ENCODE measurements at regions not wholly inside any gene's neighbourhood (a gene's known extent, or its start where the extent isn't known, plus 50 kb on each side); places are given as distances from the start of the nearest gene placed in this dataset.

GRCh38 chr1:147077936-147078605 lies 94.2 kb downstream of the PRKAB2 start:
- no peak overlapping the region for H3K4me3 ChIP-seq (ENCODE audit: low read length)
- TF ChIP-seq, protein P1, sequence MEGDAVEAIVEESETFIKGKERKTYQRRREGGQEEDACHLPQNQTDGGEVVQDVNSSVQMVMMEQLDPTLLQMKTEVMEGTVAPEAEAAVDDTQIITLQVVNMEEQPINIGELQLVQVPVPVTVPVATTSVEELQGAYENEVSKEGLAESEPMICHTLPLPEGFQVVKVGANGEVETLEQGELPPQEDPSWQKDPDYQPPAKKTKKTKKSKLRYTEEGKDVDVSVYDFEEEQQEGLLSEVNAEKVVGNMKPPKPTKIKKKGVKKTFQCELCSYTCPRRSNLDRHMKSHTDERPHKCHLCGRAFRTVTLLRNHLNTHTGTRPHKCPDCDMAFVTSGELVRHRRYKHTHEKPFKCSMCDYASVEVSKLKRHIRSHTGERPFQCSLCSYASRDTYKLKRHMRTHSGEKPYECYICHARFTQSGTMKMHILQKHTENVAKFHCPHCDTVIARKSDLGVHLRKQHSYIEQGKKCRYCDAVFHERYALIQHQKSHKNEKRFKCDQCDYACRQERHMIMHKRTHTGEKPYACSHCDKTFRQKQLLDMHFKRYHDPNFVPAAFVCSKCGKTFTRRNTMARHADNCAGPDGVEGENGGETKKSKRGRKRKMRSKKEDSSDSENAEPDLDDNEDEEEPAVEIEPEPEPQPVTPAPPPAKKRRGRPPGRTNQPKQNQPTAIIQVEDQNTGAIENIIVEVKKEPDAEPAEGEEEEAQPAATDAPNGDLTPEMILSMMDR (conservative IDR thresholded peaks at IDR 0.05; ENCODE audit: low read length) = no peak

DNA sequence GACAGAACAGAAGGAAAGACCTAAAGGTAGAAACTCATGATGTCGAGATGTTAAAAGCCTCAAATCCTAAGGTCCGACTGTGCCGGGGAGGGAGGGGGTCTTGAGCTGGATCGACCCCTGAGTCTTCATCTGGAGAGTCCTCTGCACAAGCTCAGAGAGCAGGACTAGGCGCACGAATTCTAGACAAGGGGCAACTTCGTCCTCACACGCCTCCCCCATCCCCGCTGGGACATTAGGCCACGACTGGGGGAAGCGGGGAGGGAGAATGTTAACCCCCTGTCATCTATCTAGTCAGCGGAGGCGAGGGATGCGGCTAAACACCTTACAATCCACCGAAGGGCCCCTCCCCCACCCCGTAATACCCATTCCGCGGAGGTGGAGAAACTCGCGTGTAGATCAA lies 94.7 kb downstream of the PRKAB2 start:
- H3K4me3 ChIP-seq (ENCODE audit: low read length) = no peak overlapping the region
- no peak for DNase-seq (ENCODE audit: low read depth)
- TF ChIP-seq, protein P1 (conservative IDR thresholded peaks at IDR 0.05; ENCODE audit: low read length) = no peak

More at GRCh38 chr1:147077936-147078605, 94.2 kb downstream of the PRKAB2 start:
- DNase-seq (ENCODE audit: low read depth) = no peak

DNA sequence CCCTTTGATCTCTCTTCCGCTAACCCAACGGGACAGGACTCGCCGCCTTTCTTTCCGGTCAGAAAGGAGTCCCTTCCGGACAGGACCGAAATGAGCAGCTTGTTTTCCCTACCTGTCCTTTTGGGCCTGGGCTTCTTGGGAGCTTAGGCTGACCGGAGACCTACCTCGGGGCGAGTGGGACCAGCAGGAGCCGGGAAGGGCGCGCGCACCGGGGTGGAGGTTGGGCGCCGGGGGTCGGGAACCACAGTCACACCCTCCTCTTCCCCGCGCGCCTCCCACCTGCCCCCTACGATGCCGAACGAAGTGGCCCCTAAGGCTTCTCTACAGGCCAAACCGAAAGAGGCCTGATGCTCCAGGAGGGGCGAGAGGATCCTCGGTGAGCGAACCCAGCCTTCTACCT lies 95.2 kb downstream of the PRKAB2 start:
- H3K4me3 ChIP-seq (ENCODE audit: low read length) = no peak overlapping the region
- TF ChIP-seq, protein P1 (conservative IDR thresholded peaks at IDR 0.05; ENCODE audit: low read length) = no peak
- no peak for DNase-seq (ENCODE audit: low read depth)

DNA sequence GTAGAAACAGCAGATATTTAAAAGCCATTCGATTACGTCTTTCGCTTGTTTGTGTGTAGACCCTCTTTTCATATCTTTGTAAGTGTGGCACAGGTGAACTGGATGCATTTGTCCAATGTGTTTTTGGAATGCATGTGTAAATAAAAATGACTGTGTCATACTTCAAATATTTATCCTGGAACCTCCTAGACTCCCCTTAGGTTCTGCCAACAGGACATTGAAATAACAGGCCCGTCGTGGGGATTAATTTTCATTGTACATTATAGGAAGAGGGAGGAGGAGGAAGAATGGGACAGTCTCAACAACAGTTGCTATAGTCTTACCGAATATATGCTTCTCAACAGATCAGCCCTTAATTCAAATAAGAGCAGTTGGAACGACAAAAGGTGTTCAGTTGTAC lies 95.8 kb downstream of the PRKAB2 start:
- no peak for DNase-seq (ENCODE audit: low read depth)
- TF ChIP-seq, protein P1 (conservative IDR thresholded peaks at IDR 0.05; ENCODE audit: low read length) = no peak

DNA sequence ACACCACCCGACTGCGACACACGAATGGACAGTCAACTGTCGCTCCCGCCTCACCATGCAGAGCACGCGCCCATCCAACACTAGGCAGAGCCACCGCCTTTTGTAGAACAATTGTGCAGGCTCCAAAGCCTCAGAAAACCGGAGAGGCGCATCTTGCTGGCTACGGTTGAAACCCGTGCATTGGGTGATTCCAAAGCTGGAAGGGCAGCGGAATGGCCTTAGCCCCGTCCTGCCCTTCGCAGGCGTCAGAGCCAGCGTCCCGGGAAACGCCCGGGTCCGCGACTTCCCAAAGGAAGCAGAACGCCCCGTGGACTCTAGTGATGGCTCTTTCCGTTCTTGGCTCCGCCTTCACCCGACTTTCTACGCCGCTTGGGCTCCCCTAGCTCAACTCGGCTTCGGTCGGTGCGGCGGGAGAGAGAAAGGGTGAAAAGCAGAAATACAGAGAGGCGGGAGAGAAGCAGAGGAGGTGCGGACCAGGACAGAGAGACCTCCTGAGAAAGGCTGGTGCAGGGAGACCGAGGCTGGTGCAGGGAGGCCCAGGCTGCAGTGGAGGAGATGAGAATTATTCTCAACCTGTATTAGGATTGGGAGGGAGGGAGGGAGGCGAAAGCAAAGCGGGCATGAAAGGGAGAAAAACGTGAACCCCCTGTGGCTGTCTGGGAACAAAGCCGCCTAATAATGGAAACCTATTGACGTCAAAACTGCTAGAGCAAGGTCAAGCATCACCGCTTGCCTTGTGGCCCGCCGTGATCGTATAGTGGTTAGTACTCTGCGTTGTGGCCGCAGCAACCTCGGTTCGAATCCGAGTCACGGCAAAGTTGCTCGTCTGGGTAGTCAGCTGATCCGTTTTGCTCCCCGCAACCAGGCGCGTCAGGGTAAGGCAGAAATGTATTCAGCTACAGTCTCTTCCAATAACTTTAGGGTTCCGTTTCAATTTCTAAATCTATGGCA lies 99.5 kb downstream of the PRKAB2 start:
- TF ChIP-seq, protein P1 (conservative IDR thresholded peaks at IDR 0.05; ENCODE audit: low read length) = no peak
- H3K4me3 ChIP-seq (ENCODE audit: low read length) = peak overlapping the region; percentile 36
- DNase-seq (ENCODE audit: low read depth) = no peak

More for the DNA sequence above, 95.8 kb downstream of the PRKAB2 start:
- H3K4me3 ChIP-seq (ENCODE audit: low read length) = no peak overlapping the region

- TF ChIP-seq, protein P1 (conservative IDR thresholded peaks at IDR 0.05; ENCODE audit: low read length) = no peak
- H3K4me3 ChIP-seq (ENCODE audit: low read length) = no peak overlapping the region
- DNase-seq (ENCODE audit: low read depth) = no peak
Observed at GRCh38 chr1:147071142-147071541, 101.1 kb downstream of the PRKAB2 start.
